Fibroblast of the aortic adventitia (primary cell): ENCODE measurements at regions not wholly inside any gene's neighbourhood (a gene's known extent, or its start where the extent isn't known, plus 50 kb on each side); places are given as distances from the start of the nearest gene placed in this dataset.
"Not testable (repeated sequence)": the region's sequence is repeated elsewhere in the genome, so short reads cannot be mapped to it uniquely, and the experiment has no call there.

Experiments used
- DNase-seq: peaks from one replicate; pipeline ENCODE4 v3.0.0-alpha.2; 2010; ENCODE audit warnings: low read depth
- H3K4me3 ChIP-seq: 2 replicates; pipeline ENCODE4 v1.5.1; 2011; ENCODE audit warnings: low read depth, mild to moderate bottlenecking, control low read depth, low read length, moderate library complexity
- CTCF ChIP-seq: IDR thresholded peaks from 2 replicates; pipeline ENCODE4 v1.5.1; 2011; ENCODE audit warnings: mild to moderate bottlenecking, low read length, control low read depth, inconsistent platforms; ENCODE audit not compliant: insufficient read depth

GRCh38 chr2:147607379-147607778 is 237.4 kb upstream of the ACVR2A start:
- DNase-seq, result no peak
- H3K4me3 ChIP-seq, result no peak overlapping the region
- TF ChIP-seq CTCF, result no peak

- H3K4me3 ChIP-seq, result no peak overlapping the region
- DNase-seq, result no peak
- no peak for TF ChIP-seq CTCF
Measured at GRCh38 chr2:147603876-147604275, 241.0 kb upstream of the ACVR2A start.

- H3K4me3 ChIP-seq, result no peak overlapping the region
- DNase-seq, result no peak
- no peak for TF ChIP-seq CTCF
Measured at GRCh38 chr2:147603447-147603846, 241.4 kb upstream of the ACVR2A start.

- H3K4me3 ChIP-seq, result no peak overlapping the region
- TF ChIP-seq CTCF, result no peak
- no peak for DNase-seq
Measured at GRCh38 chr2:147600646-147601045, 244.2 kb upstream of the ACVR2A start.

GRCh38 chr2:147600223-147600622 is 244.6 kb upstream of the ACVR2A start:
- no peak overlapping the region for H3K4me3 ChIP-seq
- DNase-seq, result no peak
- no peak for TF ChIP-seq CTCF

- TF ChIP-seq CTCF, result no peak
- no peak for DNase-seq
- H3K4me3 ChIP-seq, result no peak overlapping the region
Measured at GRCh38 chr2:147595200-147595599, 249.6 kb upstream of the ACVR2A start.

GRCh38 chr2:147594038-147594437 is 250.8 kb upstream of the ACVR2A start:
- no peak overlapping the region for H3K4me3 ChIP-seq
- no peak for TF ChIP-seq CTCF
- no peak for DNase-seq

- DNase-seq, H3K4me3 ChIP-seq: not testable (repeated sequence)
Measured at GRCh38 chr2:147592784-147593183, 252.0 kb upstream of the ACVR2A start.
